Chondrocyte (in vitro differentiated cells): ENCODE measurements at regions not wholly inside any gene's neighbourhood (a gene's known extent, or its start where the extent isn't known, plus 50 kb on each side); places are given as distances from the start of the nearest gene placed in this dataset.

ENCODE experiments used
- DNase-seq: peaks from one replicate; pipeline ENCODE4 v3.0.0; 2021; ENCODE audit warnings: mixed read lengths, low spot score
- H3K27ac Mint-ChIP-seq: one replicate; pipeline ENCODE4 v1.8.0; 2021; ENCODE audit warnings: mild to moderate bottlenecking, moderate library complexity, mixed read lengths; ENCODE audit not compliant: unreplicated experiment
- H3K27me3 Mint-ChIP-seq: 2 replicates; pipeline ENCODE4 v1.8.0; 2021; ENCODE audit warnings: low read depth, mixed read lengths
- H3K36me3 Mint-ChIP-seq: 2 replicates; pipeline ENCODE4 v1.8.0; 2021; ENCODE audit warnings: low read depth, mixed read lengths
- H3K4me1 Mint-ChIP-seq: 2 replicates; pipeline ENCODE4 v1.8.0; 2021; ENCODE audit warnings: low read depth, mild to moderate bottlenecking, mixed read lengths
- H3K4me3 Mint-ChIP-seq: one replicate; pipeline ENCODE4 v1.8.0; 2021; ENCODE audit warnings: mild to moderate bottlenecking, moderate library complexity, mixed read lengths; ENCODE audit not compliant: unreplicated experiment
- H3K9me3 Mint-ChIP-seq: 2 replicates; pipeline ENCODE4 v1.8.0; 2021; ENCODE audit warnings: low read depth, mixed read lengths
- TF ChIP-seq, protein P1 (sequence below): fragments of 200-600 bp; sonication (generic); IDR thresholded peaks from 2 replicates; pipeline ENCODE4 v1.5.0; 2021; ENCODE audit warnings: antibody characterized with exemption, mild to moderate bottlenecking, moderate library complexity

DNA sequence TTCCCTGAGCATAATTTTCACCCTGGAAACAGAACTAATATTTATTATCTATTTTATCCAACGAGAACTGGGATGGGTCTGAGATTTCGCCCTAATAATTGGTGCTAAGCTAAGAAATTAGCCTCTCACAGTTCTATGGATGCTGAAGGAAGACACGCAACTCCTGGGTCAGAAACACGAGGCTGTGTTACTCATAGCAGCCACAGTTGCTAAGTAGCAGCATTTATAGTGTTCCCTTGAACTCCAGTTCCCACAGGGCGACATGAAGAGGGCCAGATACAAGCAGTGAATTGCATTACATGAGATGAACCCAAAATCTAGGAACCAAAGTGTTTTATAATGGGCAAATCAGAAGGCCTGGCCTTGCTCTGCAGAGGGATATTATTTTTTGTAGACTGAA is 109.8 kb upstream of the AGR3 start:
- Mint-ChIP-seq H3K27me3 (no peaks in the 10 kb centered on the region), H3K9me3 (peaks cover 5% of the 10 kb centered on the region), H3K36me3 (no peaks in the 10 kb centered on the region), H3K4me1 (peaks cover 23% of the 10 kb centered on the region), H3K27ac (peak overlapping the region; percentile 10), H3K4me3 (no peak overlapping the region)
- no peak for DNase-seq
- TF ChIP-seq, protein P1, sequence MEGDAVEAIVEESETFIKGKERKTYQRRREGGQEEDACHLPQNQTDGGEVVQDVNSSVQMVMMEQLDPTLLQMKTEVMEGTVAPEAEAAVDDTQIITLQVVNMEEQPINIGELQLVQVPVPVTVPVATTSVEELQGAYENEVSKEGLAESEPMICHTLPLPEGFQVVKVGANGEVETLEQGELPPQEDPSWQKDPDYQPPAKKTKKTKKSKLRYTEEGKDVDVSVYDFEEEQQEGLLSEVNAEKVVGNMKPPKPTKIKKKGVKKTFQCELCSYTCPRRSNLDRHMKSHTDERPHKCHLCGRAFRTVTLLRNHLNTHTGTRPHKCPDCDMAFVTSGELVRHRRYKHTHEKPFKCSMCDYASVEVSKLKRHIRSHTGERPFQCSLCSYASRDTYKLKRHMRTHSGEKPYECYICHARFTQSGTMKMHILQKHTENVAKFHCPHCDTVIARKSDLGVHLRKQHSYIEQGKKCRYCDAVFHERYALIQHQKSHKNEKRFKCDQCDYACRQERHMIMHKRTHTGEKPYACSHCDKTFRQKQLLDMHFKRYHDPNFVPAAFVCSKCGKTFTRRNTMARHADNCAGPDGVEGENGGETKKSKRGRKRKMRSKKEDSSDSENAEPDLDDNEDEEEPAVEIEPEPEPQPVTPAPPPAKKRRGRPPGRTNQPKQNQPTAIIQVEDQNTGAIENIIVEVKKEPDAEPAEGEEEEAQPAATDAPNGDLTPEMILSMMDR = no peak

DNA sequence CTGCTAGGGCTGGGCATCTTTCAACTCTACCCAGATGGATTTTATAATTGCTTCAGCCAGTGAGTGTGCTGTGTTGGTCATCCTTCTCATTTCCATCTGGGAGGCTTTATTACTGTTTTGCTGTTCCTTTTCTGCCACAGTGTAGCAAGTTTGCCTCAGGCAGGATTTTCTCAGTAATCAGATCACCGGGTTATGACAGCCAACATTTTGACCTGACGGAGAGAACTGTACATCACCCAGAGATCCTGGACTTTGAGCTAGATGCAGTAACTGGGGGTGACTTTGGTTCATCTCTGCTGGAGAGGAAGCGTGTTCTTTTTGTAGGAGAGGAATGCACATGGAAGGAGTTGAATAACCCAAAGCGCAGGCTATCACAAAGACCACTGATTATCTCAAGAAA is 111.8 kb upstream of the AGR3 start:
- peaks cover 13% of the 10 kb centered on the region for H3K9me3 Mint-ChIP-seq
- TF ChIP-seq, protein P1 = no peak
- DNase-seq = no peak
- H3K27ac Mint-ChIP-seq = no peak overlapping the region
- no peaks in the 10 kb centered on the region for H3K27me3 Mint-ChIP-seq
- peaks cover 2% of the 10 kb centered on the region for H3K36me3 Mint-ChIP-seq
- peaks cover 23% of the 10 kb centered on the region for H3K4me1 Mint-ChIP-seq
- no peak overlapping the region for H3K4me3 Mint-ChIP-seq

DNA sequence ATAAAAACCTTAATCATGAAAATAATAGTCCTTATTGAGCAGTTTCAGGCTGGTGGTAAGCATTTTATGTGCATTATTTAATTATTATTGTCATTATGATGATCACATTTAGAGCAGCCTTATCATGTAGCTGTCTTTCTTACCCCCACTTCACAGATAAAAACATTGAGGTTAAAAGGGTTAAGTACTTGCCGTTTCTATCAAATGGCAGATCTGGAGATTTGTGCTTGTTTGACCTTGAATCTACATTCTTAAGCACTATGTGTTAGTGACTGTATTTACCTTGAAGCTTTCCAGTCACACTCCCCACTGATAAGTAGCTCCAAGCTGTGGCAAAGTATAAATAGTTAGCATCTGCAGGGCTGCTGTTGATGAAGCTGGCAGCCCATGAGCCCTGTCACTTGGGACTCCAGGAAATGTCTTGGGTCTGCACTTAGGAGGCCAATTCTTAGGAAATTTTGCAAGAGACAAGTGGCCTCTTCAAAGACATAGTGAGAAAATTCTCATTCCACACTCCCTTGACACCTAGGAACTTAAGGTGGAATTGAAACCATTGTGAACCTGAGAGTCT is 116.8 kb upstream of the AGR3 start:
- no peak for DNase-seq
- no peak overlapping the region for H3K27ac Mint-ChIP-seq
- TF ChIP-seq, protein P1 = no peak
- peaks cover 2% of the 10 kb centered on the region for H3K36me3 Mint-ChIP-seq
- no peaks in the 10 kb centered on the region for H3K4me1 Mint-ChIP-seq
- H3K4me3 Mint-ChIP-seq = no peak overlapping the region
- H3K9me3 Mint-ChIP-seq = peaks cover 17% of the 10 kb centered on the region
- no peaks in the 10 kb centered on the region for H3K27me3 Mint-ChIP-seq

DNA sequence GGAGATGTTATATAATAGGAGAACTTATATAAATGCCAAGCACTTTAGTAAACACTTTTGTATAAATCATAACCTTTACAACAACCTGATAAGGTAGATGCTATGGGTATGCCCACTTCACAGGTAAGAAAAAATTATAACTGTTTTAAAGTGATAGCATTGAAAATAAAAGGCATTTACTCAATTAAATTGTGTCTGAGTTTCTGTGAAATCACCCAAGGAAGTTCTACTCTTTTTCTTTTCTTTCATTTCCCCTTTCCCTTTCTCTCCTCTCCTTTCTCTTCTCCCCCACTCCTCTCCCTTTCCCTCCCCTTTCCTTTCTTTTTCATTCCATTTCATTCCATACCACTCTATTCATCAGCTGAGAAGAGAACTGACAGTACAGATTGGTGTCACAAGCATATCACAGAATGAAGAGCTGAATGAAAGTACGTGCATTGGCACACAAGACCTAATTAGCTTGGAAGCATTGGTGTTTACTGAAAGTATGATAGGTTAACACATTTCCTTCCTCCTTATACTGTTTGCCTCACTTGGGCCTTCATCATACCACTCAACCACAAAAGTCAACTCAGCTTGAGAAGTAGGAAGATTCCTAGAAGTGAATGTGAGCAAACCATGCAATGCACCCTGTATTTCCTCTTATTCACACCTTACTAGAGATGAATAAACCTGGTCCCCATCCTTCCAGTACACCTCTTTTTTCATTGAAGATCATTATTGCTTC is 117.9 kb upstream of the AGR3 start:
- H3K36me3 Mint-ChIP-seq = peaks cover 2% of the 10 kb centered on the region
- H3K4me3 Mint-ChIP-seq = no peak overlapping the region
- TF ChIP-seq, protein P1 = no peak
- DNase-seq = no peak
- H3K4me1 Mint-ChIP-seq = no peaks in the 10 kb centered on the region
- H3K27ac Mint-ChIP-seq = no peak overlapping the region
- no peaks in the 10 kb centered on the region for H3K27me3 Mint-ChIP-seq
- H3K9me3 Mint-ChIP-seq = peaks cover 17% of the 10 kb centered on the region

DNA sequence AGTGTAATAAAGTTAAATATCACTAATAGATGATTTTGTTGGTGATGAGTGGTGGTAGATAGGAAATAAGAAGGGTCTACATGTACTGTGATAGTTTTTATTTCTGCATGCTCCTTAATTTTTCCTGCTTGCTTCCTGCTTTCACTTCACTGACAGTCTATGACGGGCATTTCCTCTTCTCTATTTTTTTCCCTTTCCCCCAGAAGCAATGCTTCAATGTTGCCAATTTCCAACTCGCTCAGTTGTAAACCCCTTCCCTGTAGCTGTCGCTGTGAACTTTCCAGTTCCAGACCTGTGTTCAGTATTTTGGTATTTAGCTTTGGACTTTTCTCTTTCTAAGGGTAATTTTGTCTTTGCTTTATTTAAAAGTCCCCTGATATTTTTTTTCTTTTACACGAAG is 123.5 kb upstream of the AGR3 start:
- peaks cover 11% of the 10 kb centered on the region for H3K4me1 Mint-ChIP-seq
- H3K4me3 Mint-ChIP-seq = no peak overlapping the region
- H3K27me3 Mint-ChIP-seq = no peaks in the 10 kb centered on the region
- H3K9me3 Mint-ChIP-seq = no peaks in the 10 kb centered on the region
- TF ChIP-seq, protein P1 = no peak
- H3K36me3 Mint-ChIP-seq = no peaks in the 10 kb centered on the region
- no peak overlapping the region for H3K27ac Mint-ChIP-seq
- DNase-seq = no peak
